ENCODE measurements at regions not wholly inside any gene's neighbourhood (a gene's known extent, or its start where the extent isn't known, plus 50 kb on each side); places are given as distances from the start of the nearest gene placed in this dataset.

GRCh38 chr4:136992032-136992431 lies 540.3 kb downstream of the PCDH18 start:
- ChIA-PET POLR2A (ENCODE audit: low non-redundant PET) (no interaction called here), CTCF (no interaction called here)
- no TSS peak for BruUV-seq (replicated peaks)

GRCh38 chr4:136985683-136986082 lies 546.6 kb downstream of the PCDH18 start:
- Histone ChIP-seq H3K27me3 (replicated peaks; ENCODE audit: insufficient read depth, low read depth, low read length, poor library complexity) (no peaks in the 10 kb centered on the region), H3K9me3 (ENCODE audit: low read depth, low read length, poor library complexity, severe bottlenecking) (no peaks in the 10 kb centered on the region), H3K36me3 (ENCODE audit: insufficient read depth, low read length, poor library complexity, severe bottlenecking) (no peaks in the 10 kb centered on the region), H3K4me3 (ENCODE audit: low read depth, low read length, poor library complexity, severe bottlenecking) (no peak overlapping the region), H3K4me1 (ENCODE audit: insufficient read depth, low read length, poor library complexity, severe bottlenecking) (no peaks in the 10 kb centered on the region), H3K27ac (ENCODE audit: low read depth, low read length, poor library complexity, severe bottlenecking) (no peak overlapping the region)
- BruUV-seq (replicated peaks) = no TSS peak
- POLR2A ChIA-PET (ENCODE audit: low non-redundant PET) = no interaction called here
- intact Hi-C loops (cut with micrococcal nuclease; ENCODE audit: unreplicated experiment) = no loop called here
- TF ChIP-seq CTCF (conservative IDR thresholded peaks at IDR 0.05; ENCODE audit: low read depth, low read length) = no peak
- TF ChIP-seq EZH2 (IDR thresholded peaks at IDR 0.05; ENCODE audit: borderline replicate concordance, low read depth, low read length, poor library complexity, severe bottlenecking) = no peak
- DNase-seq (ENCODE audit: low spot score) = no peak
- CTCF ChIA-PET = no interaction called here

More at GRCh38 chr4:136992032-136992431, 540.3 kb downstream of the PCDH18 start:
- no peak for TF ChIP-seq EZH2 (IDR thresholded peaks at IDR 0.05; ENCODE audit: borderline replicate concordance, low read depth, low read length, poor library complexity, severe bottlenecking)
- TF ChIP-seq CTCF (conservative IDR thresholded peaks at IDR 0.05; ENCODE audit: low read depth, low read length) = no peak
- H3K4me1 ChIP-seq (ENCODE audit: insufficient read depth, low read length, poor library complexity, severe bottlenecking) = no peaks in the 10 kb centered on the region
- no peak overlapping the region for H3K4me3 ChIP-seq (ENCODE audit: low read depth, low read length, poor library complexity, severe bottlenecking)
- intact Hi-C loops (cut with micrococcal nuclease; ENCODE audit: unreplicated experiment) = no loop called here
- H3K27ac ChIP-seq (ENCODE audit: low read depth, low read length, poor library complexity, severe bottlenecking) = no peak overlapping the region
- no peaks in the 10 kb centered on the region for H3K9me3 ChIP-seq (ENCODE audit: low read depth, low read length, poor library complexity, severe bottlenecking)
- no peaks in the 10 kb centered on the region for H3K36me3 ChIP-seq (ENCODE audit: insufficient read depth, low read length, poor library complexity, severe bottlenecking)
- DNase-seq (ENCODE audit: low spot score) = no peak
- H3K27me3 ChIP-seq (replicated peaks; ENCODE audit: insufficient read depth, low read depth, low read length, poor library complexity) = no peaks in the 10 kb centered on the region

- CTCF ChIA-PET = no interaction called here
- H3K36me3 ChIP-seq (ENCODE audit: insufficient read depth, low read length, poor library complexity, severe bottlenecking) = no peaks in the 10 kb centered on the region
- no peak overlapping the region for H3K27ac ChIP-seq (ENCODE audit: low read depth, low read length, poor library complexity, severe bottlenecking)
- DNase-seq (ENCODE audit: low spot score) = no peak
- no TSS peak for BruUV-seq (replicated peaks)
- H3K4me3 ChIP-seq (ENCODE audit: low read depth, low read length, poor library complexity, severe bottlenecking) = no peak overlapping the region
- H3K27me3 ChIP-seq (replicated peaks; ENCODE audit: insufficient read depth, low read depth, low read length, poor library complexity) = no peaks in the 10 kb centered on the region
- intact Hi-C loops (cut with micrococcal nuclease; ENCODE audit: unreplicated experiment) = no loop called here
- peaks cover 3% of the 10 kb centered on the region for H3K9me3 ChIP-seq (ENCODE audit: low read depth, low read length, poor library complexity, severe bottlenecking)
- POLR2A ChIA-PET (ENCODE audit: low non-redundant PET) = no interaction called here
- no peak for TF ChIP-seq CTCF (conservative IDR thresholded peaks at IDR 0.05; ENCODE audit: low read depth, low read length)
- TF ChIP-seq EZH2 (IDR thresholded peaks at IDR 0.05; ENCODE audit: borderline replicate concordance, low read depth, low read length, poor library complexity, severe bottlenecking) = no peak
- no peaks in the 10 kb centered on the region for H3K4me1 ChIP-seq (ENCODE audit: insufficient read depth, low read length, poor library complexity, severe bottlenecking)
Measured at GRCh38 chr4:136967069-136967468, 565.2 kb downstream of the PCDH18 start.

Measured in A673 (cell line).